ENCODE measurements at regions not wholly inside any gene's neighbourhood (a gene's known extent, or its start where the extent isn't known, plus 50 kb on each side); places are given as distances from the start of the nearest gene placed in this dataset.
"Not testable (repeated sequence)": the region's sequence is repeated elsewhere in the genome, so short reads cannot be mapped to it uniquely, and the experiment has no call there.

- no peak for DNase-seq
These were observed 1188.3 kb downstream of the BRINP3 start for GRCh38 chr1:189289346-189289745.

GRCh38 chr1:189301235-189301634 lies 1176.4 kb downstream of the BRINP3 start:
- no peak for DNase-seq

GRCh38 chr1:189305279-189305678 lies 1172.4 kb downstream of the BRINP3 start:
- DNase-seq, result no peak

GRCh38 chr1:189311915-189312314 lies 1165.7 kb downstream of the BRINP3 start:
- DNase-seq, result no peak

- DNase-seq, result no peak
These were observed 1165.2 kb downstream of the BRINP3 start for GRCh38 chr1:189312499-189312898.

GRCh38 chr1:189313488-189313887 lies 1164.2 kb downstream of the BRINP3 start:
- no peak for DNase-seq

- no peak for DNase-seq
These were observed 1162.4 kb downstream of the BRINP3 start for GRCh38 chr1:189315035-189315901.

- DNase-seq, result no peak
These were observed 1154.6 kb downstream of the BRINP3 start for GRCh38 chr1:189323091-189323490.

- not testable (repeated sequence) for DNase-seq
These were observed 1146.6 kb downstream of the BRINP3 start for GRCh38 chr1:189331071-189331470.

GRCh38 chr1:189336115-189337100 lies 1141.3 kb downstream of the BRINP3 start:
- DNase-seq, result no peak

- no peak for DNase-seq
These were observed 1128.1 kb downstream of the BRINP3 start for GRCh38 chr1:189349607-189350006.

GRCh38 chr1:189350983-189351616 lies 1126.6 kb downstream of the BRINP3 start:
- no peak for DNase-seq

- no peak for DNase-seq
These were observed 1125.7 kb downstream of the BRINP3 start for GRCh38 chr1:189351960-189352359.

GRCh38 chr1:189356206-189356605 lies 1121.5 kb downstream of the BRINP3 start:
- no peak for DNase-seq

- no peak for DNase-seq
These were observed 1120.3 kb downstream of the BRINP3 start for GRCh38 chr1:189357317-189357716.

GRCh38 chr1:189369612-189370011 lies 1108.1 kb downstream of the BRINP3 start:
- DNase-seq, result no peak

- no peak for DNase-seq
These were observed 1102.8 kb downstream of the BRINP3 start for GRCh38 chr1:189374816-189375215.

GRCh38 chr1:189405419-189405818 lies 1072.2 kb downstream of the BRINP3 start:
- DNase-seq, result no peak

- no peak for DNase-seq
These were observed 1067.9 kb downstream of the BRINP3 start for GRCh38 chr1:189409774-189410173.

GRCh38 chr1:189424746-189425331 lies 1052.8 kb downstream of the BRINP3 start:
- no peak for DNase-seq

GRCh38 chr1:189429610-189430009 lies 1048.1 kb downstream of the BRINP3 start:
- DNase-seq, result no peak

GRCh38 chr1:189431447-189431846 lies 1046.2 kb downstream of the BRINP3 start:
- no peak for DNase-seq

- DNase-seq, result no peak
These were observed 1044.9 kb downstream of the BRINP3 start for GRCh38 chr1:189432753-189433152.
